ENCODE measurements at regions not wholly inside any gene's neighbourhood (a gene's known extent, or its start where the extent isn't known, plus 50 kb on each side); places are given as distances from the start of the nearest gene placed in this dataset.

GRCh38 chr7:13132314-13132713 is 444.9 kb downstream of the ARL4A start:
- TF ChIP-seq CTCF (conservative IDR thresholded peaks at IDR 0.05 in 1 of 2, IDR thresholded peaks at IDR 0.05 in 1 of 2; ENCODE audit: extremely low read depth in 1 of 2, insufficient read depth in 1 of 2, low read depth in 1 of 2, low read length in 2 of 2) (no peak), EZH2 (IDR thresholded peaks at IDR 0.05; ENCODE audit: borderline replicate concordance, low read length) (no peak)
